ENCODE measurements at regions not wholly inside any gene's neighbourhood (a gene's known extent, or its start where the extent isn't known, plus 50 kb on each side); places are given as distances from the start of the nearest gene placed in this dataset.

GRCh38 chr17:70865993-70866804, 696.9 kb downstream of the KCNJ2 start:
- TF ChIP-seq, protein P1, sequence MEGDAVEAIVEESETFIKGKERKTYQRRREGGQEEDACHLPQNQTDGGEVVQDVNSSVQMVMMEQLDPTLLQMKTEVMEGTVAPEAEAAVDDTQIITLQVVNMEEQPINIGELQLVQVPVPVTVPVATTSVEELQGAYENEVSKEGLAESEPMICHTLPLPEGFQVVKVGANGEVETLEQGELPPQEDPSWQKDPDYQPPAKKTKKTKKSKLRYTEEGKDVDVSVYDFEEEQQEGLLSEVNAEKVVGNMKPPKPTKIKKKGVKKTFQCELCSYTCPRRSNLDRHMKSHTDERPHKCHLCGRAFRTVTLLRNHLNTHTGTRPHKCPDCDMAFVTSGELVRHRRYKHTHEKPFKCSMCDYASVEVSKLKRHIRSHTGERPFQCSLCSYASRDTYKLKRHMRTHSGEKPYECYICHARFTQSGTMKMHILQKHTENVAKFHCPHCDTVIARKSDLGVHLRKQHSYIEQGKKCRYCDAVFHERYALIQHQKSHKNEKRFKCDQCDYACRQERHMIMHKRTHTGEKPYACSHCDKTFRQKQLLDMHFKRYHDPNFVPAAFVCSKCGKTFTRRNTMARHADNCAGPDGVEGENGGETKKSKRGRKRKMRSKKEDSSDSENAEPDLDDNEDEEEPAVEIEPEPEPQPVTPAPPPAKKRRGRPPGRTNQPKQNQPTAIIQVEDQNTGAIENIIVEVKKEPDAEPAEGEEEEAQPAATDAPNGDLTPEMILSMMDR (IDR thresholded peaks at IDR 0.05): no peak
- TF ChIP-seq POLR2A (IDR thresholded peaks at IDR 0.05): no peak
- no peak for TF ChIP-seq POLR2AphosphoS5 (IDR thresholded peaks at IDR 0.05; ENCODE audit: insufficient read depth in 1 of 2, low read depth in 1 of 2)

Measured in vagina (tissue), 2 donors.